ENCODE measurements at regions not wholly inside any gene's neighbourhood (a gene's known extent, or its start where the extent isn't known, plus 50 kb on each side); places are given as distances from the start of the nearest gene placed in this dataset.
"Not testable (repeated sequence)": the region's sequence is repeated elsewhere in the genome, so short reads cannot be mapped to it uniquely, and the experiment has no call there.

DNA sequence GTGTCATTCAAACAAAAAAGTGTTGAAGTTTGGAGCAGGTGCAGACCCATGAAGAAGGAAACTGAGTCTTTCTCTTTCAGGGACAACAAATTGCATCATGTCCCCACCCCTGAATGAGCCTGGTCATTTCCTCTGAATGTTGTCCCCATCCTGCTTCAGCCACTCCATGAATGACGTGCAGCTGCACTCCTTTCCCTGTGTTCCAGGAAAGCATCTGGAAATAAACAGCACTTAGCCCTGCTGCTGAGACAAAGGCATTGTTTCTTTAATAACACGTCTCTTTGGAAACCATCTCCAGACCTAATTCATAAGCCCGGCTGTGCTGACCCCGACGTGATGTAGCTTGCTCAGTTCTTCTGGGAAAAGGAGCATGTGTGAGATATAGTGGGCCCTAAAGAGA is 682.3 kb downstream of the BRINP1 start:
- no peak overlapping the region for H3K27ac Mint-ChIP-seq
- H3K4me3 Mint-ChIP-seq = no peak overlapping the region
- no peaks in the 10 kb centered on the region for H3K9me3 Mint-ChIP-seq
- no peak for DNase-seq (ENCODE audit: low spot score)
- H3K27me3 Mint-ChIP-seq (ENCODE audit: low read depth) = no peaks in the 10 kb centered on the region
- H3K4me1 Mint-ChIP-seq (ENCODE audit: low read depth) = no peaks in the 10 kb centered on the region
- H3K36me3 Mint-ChIP-seq (ENCODE audit: low read depth) = no peaks in the 10 kb centered on the region

DNA sequence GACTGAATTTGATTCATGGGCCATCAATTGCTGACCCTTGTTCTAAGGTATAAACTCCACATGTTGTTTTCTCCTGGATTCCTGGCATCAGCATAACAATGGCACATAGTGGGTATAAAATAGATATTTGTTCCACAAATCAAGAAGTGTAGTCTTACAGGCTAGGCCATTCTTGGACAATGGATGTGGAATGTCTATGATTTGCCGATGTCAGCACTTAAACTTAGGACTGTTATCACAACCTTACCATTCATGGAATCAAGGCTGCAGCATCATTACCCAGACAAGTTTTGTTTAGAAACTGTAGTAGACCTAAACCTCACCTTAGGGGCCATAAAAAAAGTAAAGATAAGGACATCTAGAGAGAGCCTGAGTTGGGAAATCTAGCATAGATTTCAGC is 680.0 kb downstream of the BRINP1 start:
- Mint-ChIP-seq H3K4me1 (ENCODE audit: low read depth) (no peaks in the 10 kb centered on the region), H3K27me3 (ENCODE audit: low read depth) (no peaks in the 10 kb centered on the region), H3K9me3 (peaks cover 5% of the 10 kb centered on the region), H3K4me3 (no peak overlapping the region), H3K36me3 (ENCODE audit: low read depth) (no peaks in the 10 kb centered on the region), H3K27ac (no peak overlapping the region)
- DNase-seq (ENCODE audit: low spot score) = no peak

DNA sequence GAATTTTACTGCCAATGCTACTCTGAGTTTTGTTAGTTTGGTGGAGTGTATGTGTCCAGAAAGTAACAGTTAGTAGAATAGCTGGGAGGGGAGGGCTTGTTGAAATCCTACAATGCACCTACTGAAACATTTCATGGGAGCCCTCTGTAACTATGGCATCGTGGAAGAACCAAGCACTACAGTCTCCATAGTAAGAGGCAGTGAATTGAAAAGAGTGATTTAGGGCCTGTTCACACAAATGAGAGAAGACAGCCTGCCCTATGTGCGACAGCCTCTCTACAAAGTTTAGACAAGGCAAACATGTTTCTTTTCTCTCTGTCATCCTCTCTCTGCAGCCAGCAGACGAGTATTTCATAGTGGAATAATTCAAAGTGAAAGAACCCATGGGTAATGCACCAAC is 676.6 kb downstream of the BRINP1 start:
- no peak overlapping the region for H3K4me3 Mint-ChIP-seq
- H3K9me3 Mint-ChIP-seq = peaks cover 9% of the 10 kb centered on the region
- no peaks in the 10 kb centered on the region for H3K36me3 Mint-ChIP-seq (ENCODE audit: low read depth)
- DNase-seq (ENCODE audit: low spot score) = no peak
- no peaks in the 10 kb centered on the region for H3K4me1 Mint-ChIP-seq (ENCODE audit: low read depth)
- no peaks in the 10 kb centered on the region for H3K27me3 Mint-ChIP-seq (ENCODE audit: low read depth)
- H3K27ac Mint-ChIP-seq = no peak overlapping the region

DNA sequence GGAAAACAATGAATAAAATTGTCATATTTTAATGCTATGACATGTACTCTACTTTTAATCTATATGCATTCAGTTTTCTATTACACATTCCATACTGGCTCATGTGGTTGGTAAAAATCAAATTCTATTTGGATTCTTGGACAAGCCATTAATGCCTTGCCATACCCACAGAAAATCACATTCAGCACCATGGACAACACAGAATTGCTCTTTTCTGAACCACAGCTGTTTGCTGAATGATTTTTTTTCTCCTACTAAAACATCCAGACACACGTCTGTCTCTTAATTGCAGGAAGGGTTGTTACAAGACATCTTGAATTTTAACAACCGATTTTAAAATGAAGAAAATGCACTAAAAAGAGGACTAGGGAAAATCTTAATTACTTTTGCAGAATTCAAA is 675.6 kb downstream of the BRINP1 start:
- H3K27ac Mint-ChIP-seq = no peak overlapping the region
- H3K9me3 Mint-ChIP-seq = peaks cover 9% of the 10 kb centered on the region
- no peaks in the 10 kb centered on the region for H3K36me3 Mint-ChIP-seq (ENCODE audit: low read depth)
- H3K4me3 Mint-ChIP-seq = no peak overlapping the region
- no peaks in the 10 kb centered on the region for H3K27me3 Mint-ChIP-seq (ENCODE audit: low read depth)
- no peak for DNase-seq (ENCODE audit: low spot score)
- H3K4me1 Mint-ChIP-seq (ENCODE audit: low read depth) = no peaks in the 10 kb centered on the region

DNA sequence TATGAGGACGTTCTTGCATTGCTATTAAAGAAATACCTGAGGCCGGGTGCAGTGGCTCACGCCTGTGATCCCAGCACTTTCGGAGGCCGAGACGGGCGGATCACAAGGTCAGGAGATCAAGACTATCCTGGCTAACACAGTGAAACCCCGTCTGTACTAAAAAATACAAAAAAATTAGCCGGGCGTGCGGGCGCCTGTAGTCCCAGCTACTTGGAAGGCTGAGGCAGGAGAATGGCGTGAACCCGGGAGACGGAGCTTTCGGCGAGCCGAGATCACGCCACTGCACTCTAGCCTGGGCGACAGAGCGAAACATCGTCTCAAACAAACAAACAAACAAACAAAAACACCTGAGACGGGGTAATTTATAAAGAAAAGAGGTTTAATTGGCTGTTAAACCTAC is 674.0 kb downstream of the BRINP1 start:
- H3K36me3 Mint-ChIP-seq (ENCODE audit: low read depth); H3K9me3 Mint-ChIP-seq; H3K27ac Mint-ChIP-seq; H3K4me3 Mint-ChIP-seq; DNase-seq (ENCODE audit: low spot score); H3K4me1 Mint-ChIP-seq (ENCODE audit: low read depth); H3K27me3 Mint-ChIP-seq (ENCODE audit: low read depth): not testable (repeated sequence)

DNA sequence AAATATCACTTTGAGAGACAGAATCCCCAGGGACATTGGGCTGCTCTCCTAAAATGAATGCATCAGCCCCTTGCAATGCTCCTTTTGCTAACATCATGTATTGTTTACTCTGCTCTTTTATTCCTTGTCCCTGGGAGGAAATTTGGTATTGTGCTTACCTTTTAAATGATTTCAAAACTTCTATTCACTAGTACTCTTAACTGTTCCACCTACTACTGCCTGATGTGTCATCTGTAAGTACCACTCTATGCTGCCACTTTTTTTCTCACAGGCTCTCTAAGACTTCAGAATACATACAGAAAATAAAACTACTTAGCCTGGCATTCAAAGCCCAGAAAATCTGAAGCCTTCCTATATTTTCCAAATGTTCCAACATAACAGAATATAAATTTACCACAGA is 667.2 kb downstream of the BRINP1 start:
- no peak overlapping the region for H3K4me3 Mint-ChIP-seq
- H3K27me3 Mint-ChIP-seq (ENCODE audit: low read depth) = no peaks in the 10 kb centered on the region
- peaks cover 5% of the 10 kb centered on the region for H3K9me3 Mint-ChIP-seq
- H3K36me3 Mint-ChIP-seq (ENCODE audit: low read depth) = no peaks in the 10 kb centered on the region
- H3K4me1 Mint-ChIP-seq (ENCODE audit: low read depth) = no peaks in the 10 kb centered on the region
- no peak for DNase-seq (ENCODE audit: low spot score)
- H3K27ac Mint-ChIP-seq = no peak overlapping the region

DNA sequence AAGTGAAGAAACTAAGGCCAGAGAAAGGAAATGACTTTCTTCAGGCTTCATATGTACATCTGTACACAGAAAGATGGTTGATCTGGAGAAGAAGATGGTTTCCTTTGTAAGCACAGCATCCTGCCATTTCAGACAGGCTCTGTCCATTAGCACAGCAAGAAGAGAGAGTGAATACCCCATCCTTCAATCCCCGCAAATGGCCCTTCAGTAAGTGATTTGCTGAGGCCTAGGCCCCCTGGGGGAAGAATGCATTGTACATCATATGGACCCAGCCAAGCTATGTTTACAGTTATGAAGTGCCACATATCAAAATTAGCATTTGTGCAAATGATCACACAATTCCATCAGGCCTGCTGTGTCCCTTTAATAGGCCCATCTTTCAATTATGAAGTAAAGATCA is 657.4 kb downstream of the BRINP1 start:
- Mint-ChIP-seq H3K27ac (no peak overlapping the region), H3K27me3 (ENCODE audit: low read depth) (no peaks in the 10 kb centered on the region), H3K4me3 (no peak overlapping the region), H3K36me3 (ENCODE audit: low read depth) (no peaks in the 10 kb centered on the region), H3K9me3 (peaks cover 7% of the 10 kb centered on the region), H3K4me1 (ENCODE audit: low read depth) (no peaks in the 10 kb centered on the region)
- DNase-seq (ENCODE audit: low spot score) = no peak

DNA sequence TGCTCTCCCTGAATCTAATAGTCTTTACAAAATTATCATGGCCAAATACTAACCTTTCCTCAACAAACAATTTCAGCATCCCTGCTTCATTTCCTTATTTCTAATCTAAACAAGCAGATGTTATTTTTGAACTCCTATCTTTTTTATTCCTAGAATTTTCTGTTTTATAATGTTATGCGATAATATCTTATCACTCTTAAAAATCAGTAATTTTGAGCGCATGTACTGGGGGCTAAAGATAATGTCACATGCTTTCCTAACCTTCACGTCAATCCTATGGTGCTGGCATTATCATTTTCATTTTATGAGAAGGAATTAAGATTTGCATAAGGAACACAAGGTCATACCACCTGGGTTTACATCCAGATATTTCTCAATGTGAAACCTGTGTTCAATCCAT is 648.0 kb downstream of the BRINP1 start:
- Mint-ChIP-seq H3K4me1 (ENCODE audit: low read depth) (no peaks in the 10 kb centered on the region), H3K27me3 (ENCODE audit: low read depth) (no peaks in the 10 kb centered on the region), H3K9me3 (peaks cover 25% of the 10 kb centered on the region), H3K36me3 (ENCODE audit: low read depth) (no peaks in the 10 kb centered on the region), H3K27ac (no peak overlapping the region), H3K4me3 (no peak overlapping the region)
- DNase-seq (ENCODE audit: low spot score) = no peak

DNA sequence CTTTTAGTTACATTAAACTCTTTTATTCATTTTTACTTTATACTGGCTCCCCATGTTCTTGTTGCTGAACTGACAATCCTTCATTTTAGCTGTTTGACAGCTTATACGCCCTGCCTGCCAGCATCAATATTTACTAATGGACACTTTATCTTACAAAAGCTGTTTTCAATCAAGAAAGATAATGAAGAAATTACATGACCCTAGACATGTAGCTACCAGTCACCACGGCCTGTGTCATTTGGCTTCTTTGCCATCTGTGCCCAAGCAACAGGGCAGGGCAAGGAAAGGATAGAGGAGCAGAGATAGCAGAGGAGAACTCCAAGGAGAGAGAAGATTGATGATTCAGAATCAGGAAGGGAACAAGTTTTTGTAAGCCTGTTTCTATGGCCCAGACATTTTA is 647.3 kb downstream of the BRINP1 start:
- no peak overlapping the region for H3K4me3 Mint-ChIP-seq
- H3K9me3 Mint-ChIP-seq = peaks cover 26% of the 10 kb centered on the region
- H3K4me1 Mint-ChIP-seq (ENCODE audit: low read depth) = no peaks in the 10 kb centered on the region
- no peak overlapping the region for H3K27ac Mint-ChIP-seq
- DNase-seq (ENCODE audit: low spot score) = no peak
- H3K27me3 Mint-ChIP-seq (ENCODE audit: low read depth) = no peaks in the 10 kb centered on the region
- H3K36me3 Mint-ChIP-seq (ENCODE audit: low read depth) = no peaks in the 10 kb centered on the region

DNA sequence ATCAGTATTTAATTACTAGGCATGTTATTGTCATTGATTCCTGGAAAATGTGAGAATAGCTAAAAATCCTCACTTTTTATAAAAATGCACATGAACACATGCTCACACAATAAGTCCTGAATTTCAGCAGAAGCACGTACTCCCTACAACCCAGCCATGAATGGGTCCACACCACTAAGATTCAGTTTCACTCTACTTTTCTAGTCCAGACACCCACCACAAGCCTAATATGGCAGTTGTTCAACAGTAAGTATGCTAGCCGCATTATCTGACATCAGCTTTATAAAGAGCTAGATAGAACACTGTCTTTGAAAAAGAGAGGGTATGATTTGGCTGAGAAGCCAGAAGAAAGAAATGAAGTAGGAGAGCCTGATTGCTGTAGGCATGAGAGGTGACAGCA is 639.3 kb downstream of the BRINP1 start:
- no peaks in the 10 kb centered on the region for H3K36me3 Mint-ChIP-seq (ENCODE audit: low read depth)
- H3K4me3 Mint-ChIP-seq = no peak overlapping the region
- no peaks in the 10 kb centered on the region for H3K4me1 Mint-ChIP-seq (ENCODE audit: low read depth)
- no peak overlapping the region for H3K27ac Mint-ChIP-seq
- no peaks in the 10 kb centered on the region for H3K27me3 Mint-ChIP-seq (ENCODE audit: low read depth)
- peaks cover 35% of the 10 kb centered on the region for H3K9me3 Mint-ChIP-seq
- DNase-seq (ENCODE audit: low spot score) = no peak

DNA sequence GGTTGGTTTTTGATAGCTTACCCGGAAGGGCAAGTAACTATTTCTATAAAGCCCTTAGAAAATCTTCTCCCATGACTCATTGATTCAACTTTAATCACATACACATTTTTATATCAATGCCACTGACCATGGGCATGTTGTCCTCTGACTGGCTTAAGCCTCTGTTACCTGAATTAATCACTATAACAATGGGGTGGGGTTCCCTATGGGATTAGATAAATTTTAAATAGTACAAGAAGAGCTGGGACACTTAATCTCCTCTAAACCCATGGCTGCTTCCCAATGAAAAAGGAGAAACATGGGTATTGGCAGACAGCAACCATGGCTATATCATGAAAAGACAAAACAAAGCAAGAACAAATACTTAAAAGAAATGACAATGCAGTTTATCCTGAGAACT is 636.2 kb downstream of the BRINP1 start:
- Mint-ChIP-seq H3K36me3 (ENCODE audit: low read depth) (no peaks in the 10 kb centered on the region), H3K4me1 (ENCODE audit: low read depth) (no peaks in the 10 kb centered on the region), H3K27ac (no peak overlapping the region), H3K9me3 (peaks cover 32% of the 10 kb centered on the region), H3K27me3 (ENCODE audit: low read depth) (no peaks in the 10 kb centered on the region), H3K4me3 (no peak overlapping the region)
- no peak for DNase-seq (ENCODE audit: low spot score)

DNA sequence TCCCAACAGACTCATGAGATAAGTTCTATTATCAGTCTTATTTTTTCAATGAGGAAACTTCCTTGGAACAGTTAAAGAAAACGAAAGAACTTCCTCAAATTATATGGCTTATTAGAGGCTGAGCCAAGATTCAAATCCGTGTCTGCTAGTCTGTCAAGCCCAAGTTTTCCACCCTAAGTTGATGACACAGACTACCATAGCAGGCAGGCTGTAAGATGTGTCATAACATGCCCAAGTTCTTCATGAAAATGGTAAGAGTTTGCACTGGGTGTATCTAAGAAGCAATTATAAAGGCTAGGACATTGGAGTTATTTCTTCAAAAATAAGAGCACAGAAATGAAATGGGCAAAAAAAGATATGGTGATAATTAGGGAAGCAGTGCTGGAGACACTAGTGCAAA is 634.5 kb downstream of the BRINP1 start:
- DNase-seq (ENCODE audit: low spot score) = no peak
- H3K4me3 Mint-ChIP-seq = no peak overlapping the region
- H3K27ac Mint-ChIP-seq = no peak overlapping the region
- H3K4me1 Mint-ChIP-seq (ENCODE audit: low read depth) = no peaks in the 10 kb centered on the region
- no peaks in the 10 kb centered on the region for H3K36me3 Mint-ChIP-seq (ENCODE audit: low read depth)
- H3K27me3 Mint-ChIP-seq (ENCODE audit: low read depth) = no peaks in the 10 kb centered on the region
- H3K9me3 Mint-ChIP-seq = peaks cover 39% of the 10 kb centered on the region

DNA sequence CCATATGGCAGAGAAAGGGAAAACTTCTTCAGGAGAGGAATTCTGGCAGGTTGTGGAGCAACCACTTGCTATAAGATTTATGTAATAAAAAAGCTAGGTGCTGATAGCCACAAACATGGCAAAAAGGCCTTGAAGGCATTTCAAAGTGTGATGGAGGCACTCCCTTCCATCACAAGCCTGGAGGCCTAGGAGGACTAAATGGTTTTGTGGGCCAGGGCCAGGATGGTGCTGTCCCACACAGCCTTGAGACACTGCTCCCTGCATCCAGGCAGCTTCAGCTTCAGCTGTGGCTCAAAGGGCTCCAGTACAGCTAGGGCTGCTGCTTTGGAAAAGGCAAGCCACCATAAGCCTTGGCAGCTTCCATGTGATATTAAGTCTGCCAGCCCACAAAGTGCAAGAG is 632.8 kb downstream of the BRINP1 start:
- H3K27me3 Mint-ChIP-seq (ENCODE audit: low read depth) = no peaks in the 10 kb centered on the region
- H3K4me1 Mint-ChIP-seq (ENCODE audit: low read depth) = no peaks in the 10 kb centered on the region
- no peak overlapping the region for H3K27ac Mint-ChIP-seq
- DNase-seq (ENCODE audit: low spot score) = no peak
- H3K36me3 Mint-ChIP-seq (ENCODE audit: low read depth) = no peaks in the 10 kb centered on the region
- H3K9me3 Mint-ChIP-seq = peaks cover 38% of the 10 kb centered on the region
- H3K4me3 Mint-ChIP-seq = no peak overlapping the region

DNA sequence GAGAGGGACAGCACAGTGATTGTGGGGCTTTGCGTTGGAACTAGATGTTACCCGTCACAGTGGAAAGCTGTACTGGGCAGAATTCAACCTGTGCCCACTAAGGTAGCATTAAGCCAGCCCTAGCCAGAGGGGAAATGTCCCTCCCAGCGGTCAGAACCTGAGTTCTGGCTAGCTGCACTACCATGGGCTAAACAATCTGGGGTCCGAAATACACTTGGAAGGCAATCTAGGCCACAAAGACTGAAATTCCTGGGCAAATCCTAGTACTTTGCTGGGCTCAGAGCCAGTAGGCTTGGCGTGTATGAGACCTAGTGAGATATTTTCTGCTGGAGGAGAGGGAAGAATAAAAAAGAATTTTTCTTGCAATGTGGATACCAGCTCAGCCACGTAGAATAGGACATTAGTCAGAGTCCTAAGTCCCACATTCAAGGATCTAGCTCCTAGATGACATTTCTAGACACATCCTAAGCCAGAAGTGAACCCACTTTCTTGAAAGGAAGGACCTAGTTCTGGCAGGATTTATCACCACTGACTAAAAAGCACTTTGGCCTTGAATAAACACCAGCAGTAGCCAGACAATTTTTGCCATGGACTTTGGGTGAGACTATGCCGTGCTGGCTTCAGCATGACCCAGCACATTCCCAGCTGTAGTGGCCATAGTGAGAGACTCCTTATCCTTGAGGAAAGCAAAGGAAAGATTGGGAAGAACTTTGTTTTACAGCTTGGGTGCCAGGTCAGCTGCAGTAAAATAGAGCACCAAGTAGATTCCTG is 618.0 kb downstream of the BRINP1 start:
- Mint-ChIP-seq H3K9me3 (peaks cover 12% of the 10 kb centered on the region), H3K27ac (no peak overlapping the region), H3K4me3 (no peak overlapping the region), H3K36me3 (ENCODE audit: low read depth) (no peaks in the 10 kb centered on the region), H3K4me1 (ENCODE audit: low read depth) (no peaks in the 10 kb centered on the region), H3K27me3 (ENCODE audit: low read depth) (no peaks in the 10 kb centered on the region)
- no peak for DNase-seq (ENCODE audit: low spot score)

DNA sequence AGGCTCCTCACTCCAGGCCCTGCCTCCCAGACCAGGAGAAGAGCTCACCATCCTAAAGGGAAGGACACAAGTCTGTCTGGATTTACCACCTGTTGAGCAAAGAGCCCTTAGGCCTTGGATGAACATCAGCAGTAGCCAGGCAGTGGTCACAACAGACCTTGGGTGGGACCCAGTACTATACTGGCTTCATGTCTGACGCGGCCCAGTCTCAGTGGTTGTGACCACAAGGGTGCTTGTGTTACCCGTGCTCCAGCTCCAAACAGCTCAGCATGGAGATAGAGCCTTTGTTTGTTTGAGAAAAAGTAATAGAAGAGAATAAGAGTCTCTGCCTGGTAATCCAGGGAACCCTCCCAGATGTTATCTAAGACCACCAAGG is 617.4 kb downstream of the BRINP1 start:
- Mint-ChIP-seq H3K4me1 (ENCODE audit: low read depth) (no peaks in the 10 kb centered on the region), H3K36me3 (ENCODE audit: low read depth) (no peaks in the 10 kb centered on the region), H3K27me3 (ENCODE audit: low read depth) (no peaks in the 10 kb centered on the region), H3K9me3 (peaks cover 13% of the 10 kb centered on the region), H3K4me3 (no peak overlapping the region), H3K27ac (no peak overlapping the region)
- no peak for DNase-seq (ENCODE audit: low spot score)

All from T-helper 2 cell treated with Interferon-gamma antibody and Interleukin-4, amounts not matched to agents 5 μg/mL and 100 μg/mL, for 36 hours (primary cell).